H1 (cell line): ENCODE measurements at regions not wholly inside any gene's neighbourhood (a gene's known extent, or its start where the extent isn't known, plus 50 kb on each side); places are given as distances from the start of the nearest gene placed in this dataset.

Experiments used
- POLR2AphosphoS5 ChIP-seq: IDR thresholded peaks from 2 replicates; pipeline ENCODE4 v1.6.1; 2011; ENCODE audit warnings: low read depth, low read length
- RNF2 ChIP-seq: fragments of 200-900, 300-1000 bp; sonication (generic); IDR thresholded peaks from 2 replicates; pipeline ENCODE4 v1.7.1; 2016; ENCODE audit warnings: borderline replicate concordance, low read depth, mild to moderate bottlenecking, antibody characterized with exemption, low read length; ENCODE audit not compliant: poor library complexity, severe bottlenecking; ENCODE audit errors: missing control alignments
- TF ChIP-seq, protein P1 (sequence below), 3 experiments: IDR thresholded peaks; 1 replicate in 2 of 3; 2 replicates in 1 of 3; pipeline versions ENCODE4 v1.5.1 to v1.6.1; 2011; ENCODE audit warnings: low read length in 3 of 3, mild to moderate bottlenecking in 3 of 3, inconsistent platforms in 2 of 3, low read depth in 1 of 3, moderate library complexity in 1 of 3; ENCODE audit not compliant: insufficient read depth in 1 of 3; ENCODE audit errors: control extremely low read depth in 1 of 3

DNA sequence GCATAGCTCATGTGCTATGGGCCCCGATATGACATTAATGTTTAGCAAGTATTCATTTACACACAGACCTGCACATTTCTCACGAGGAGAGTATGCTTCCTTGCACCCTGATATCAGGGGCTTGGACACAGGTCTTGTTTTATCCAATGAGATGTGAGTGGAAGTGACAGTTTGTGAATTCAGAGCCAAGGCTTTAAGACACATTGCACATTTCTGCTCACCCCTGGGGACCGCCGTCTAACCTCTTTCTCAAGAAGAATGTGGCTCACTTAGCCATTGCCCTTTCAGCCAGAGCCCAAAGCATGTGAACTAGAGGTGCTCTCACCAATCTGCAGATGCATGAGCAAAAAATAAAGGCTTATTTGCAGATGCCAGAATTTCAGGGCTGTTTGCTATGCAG, 116.1 kb upstream of the C16orf82 start:
- TF ChIP-seq, protein P1, sequence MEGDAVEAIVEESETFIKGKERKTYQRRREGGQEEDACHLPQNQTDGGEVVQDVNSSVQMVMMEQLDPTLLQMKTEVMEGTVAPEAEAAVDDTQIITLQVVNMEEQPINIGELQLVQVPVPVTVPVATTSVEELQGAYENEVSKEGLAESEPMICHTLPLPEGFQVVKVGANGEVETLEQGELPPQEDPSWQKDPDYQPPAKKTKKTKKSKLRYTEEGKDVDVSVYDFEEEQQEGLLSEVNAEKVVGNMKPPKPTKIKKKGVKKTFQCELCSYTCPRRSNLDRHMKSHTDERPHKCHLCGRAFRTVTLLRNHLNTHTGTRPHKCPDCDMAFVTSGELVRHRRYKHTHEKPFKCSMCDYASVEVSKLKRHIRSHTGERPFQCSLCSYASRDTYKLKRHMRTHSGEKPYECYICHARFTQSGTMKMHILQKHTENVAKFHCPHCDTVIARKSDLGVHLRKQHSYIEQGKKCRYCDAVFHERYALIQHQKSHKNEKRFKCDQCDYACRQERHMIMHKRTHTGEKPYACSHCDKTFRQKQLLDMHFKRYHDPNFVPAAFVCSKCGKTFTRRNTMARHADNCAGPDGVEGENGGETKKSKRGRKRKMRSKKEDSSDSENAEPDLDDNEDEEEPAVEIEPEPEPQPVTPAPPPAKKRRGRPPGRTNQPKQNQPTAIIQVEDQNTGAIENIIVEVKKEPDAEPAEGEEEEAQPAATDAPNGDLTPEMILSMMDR (IDR thresholded peaks at IDR 0.05; ENCODE audit: control extremely low read depth in 1 of 3, insufficient read depth in 1 of 3, low read depth in 1 of 3, low read length in 3 of 3), result no peak
- TF ChIP-seq RNF2, result no peak
- TF ChIP-seq POLR2AphosphoS5, result no peak
